Esophagus muscularis mucosa (tissue), 4 donors: ENCODE measurements at regions not wholly inside any gene's neighbourhood (a gene's known extent, or its start where the extent isn't known, plus 50 kb on each side); places are given as distances from the start of the nearest gene placed in this dataset.

Experiments used
- EP300 ChIP-seq: sonication (generic); formaldehyde crosslinking; IDR thresholded peaks from one replicate; pipeline ENCODE4 v1.6.1; 2017; ENCODE audit warnings: antibody characterized with exemption
- POLR2AphosphoS5 ChIP-seq, 2 donors: sonication (generic); formaldehyde crosslinking; IDR thresholded peaks; one replicate each; pipeline ENCODE4 v1.6.1; 2017; ENCODE audit warnings: antibody characterized with exemption in 2 of 2
- TF ChIP-seq, protein P1 (sequence below), 3 experiments: fragments of 200-600 bp in 2 of 3; fragments of 450-650 bp in 1 of 3; sonication (generic) in 2 of 3; IDR thresholded peaks; one replicate each; pipeline ENCODE4 v1.5.1; 2017 to 2019; ENCODE audit warnings: antibody characterized with exemption in 3 of 3, mild to moderate bottlenecking in 2 of 3, moderate library complexity in 1 of 3

DNA sequence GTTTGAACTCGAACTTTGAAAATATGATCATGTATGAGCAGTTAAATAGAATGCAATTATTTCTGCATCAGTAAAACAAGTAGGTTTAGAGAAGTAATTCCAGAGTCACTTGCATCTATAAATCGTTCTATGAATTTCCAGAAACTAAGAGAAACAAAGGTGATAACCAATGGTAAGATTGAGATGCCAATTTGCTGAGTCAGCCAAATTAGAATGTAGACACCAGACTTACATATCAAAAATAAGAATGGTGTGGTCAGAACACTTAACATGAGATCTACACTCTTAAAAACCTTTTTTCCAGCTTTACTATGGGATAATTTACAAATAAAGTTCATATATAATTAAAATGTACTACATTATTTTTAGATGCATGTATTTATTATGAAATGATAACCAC is 1435.9 kb downstream of the OTOL1 start:
- TF ChIP-seq EP300, result no peak
- TF ChIP-seq, protein P1, sequence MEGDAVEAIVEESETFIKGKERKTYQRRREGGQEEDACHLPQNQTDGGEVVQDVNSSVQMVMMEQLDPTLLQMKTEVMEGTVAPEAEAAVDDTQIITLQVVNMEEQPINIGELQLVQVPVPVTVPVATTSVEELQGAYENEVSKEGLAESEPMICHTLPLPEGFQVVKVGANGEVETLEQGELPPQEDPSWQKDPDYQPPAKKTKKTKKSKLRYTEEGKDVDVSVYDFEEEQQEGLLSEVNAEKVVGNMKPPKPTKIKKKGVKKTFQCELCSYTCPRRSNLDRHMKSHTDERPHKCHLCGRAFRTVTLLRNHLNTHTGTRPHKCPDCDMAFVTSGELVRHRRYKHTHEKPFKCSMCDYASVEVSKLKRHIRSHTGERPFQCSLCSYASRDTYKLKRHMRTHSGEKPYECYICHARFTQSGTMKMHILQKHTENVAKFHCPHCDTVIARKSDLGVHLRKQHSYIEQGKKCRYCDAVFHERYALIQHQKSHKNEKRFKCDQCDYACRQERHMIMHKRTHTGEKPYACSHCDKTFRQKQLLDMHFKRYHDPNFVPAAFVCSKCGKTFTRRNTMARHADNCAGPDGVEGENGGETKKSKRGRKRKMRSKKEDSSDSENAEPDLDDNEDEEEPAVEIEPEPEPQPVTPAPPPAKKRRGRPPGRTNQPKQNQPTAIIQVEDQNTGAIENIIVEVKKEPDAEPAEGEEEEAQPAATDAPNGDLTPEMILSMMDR (IDR thresholded peaks at IDR 0.05), result no peak
- no peak for TF ChIP-seq POLR2AphosphoS5 (IDR thresholded peaks at IDR 0.05)
